Fibroblast of lung (primary cell): ENCODE measurements at regions not wholly inside any gene's neighbourhood (a gene's known extent, or its start where the extent isn't known, plus 50 kb on each side); places are given as distances from the start of the nearest gene placed in this dataset.

Experiments used
- DNase-seq, 2 donors: peaks; one replicate each; pipeline versions ENCODE4 v3.0.0 to v3.0.0-alpha.2; 2010; ENCODE audit warnings: low read depth in 2 of 2
- H2AFZ ChIP-seq: 2 replicates; pipeline ENCODE4 v1.5.1; 2012; ENCODE audit warnings: low read length, control low read depth, inconsistent platforms
- H3K27ac ChIP-seq: 2 replicates; pipeline ENCODE4 v1.5.1; 2011; ENCODE audit warnings: low read length, control low read depth; ENCODE audit not compliant: insufficient read depth
- H3K27me3 ChIP-seq: 2 replicates; pipeline ENCODE4 v1.5.1; 2011; ENCODE audit warnings: mild to moderate bottlenecking, low read length; ENCODE audit not compliant: control insufficient read depth, insufficient read depth
- H3K36me3 ChIP-seq: 2 replicates; pipeline ENCODE4 v1.5.1; 2011; ENCODE audit warnings: low read length; ENCODE audit not compliant: control insufficient read depth, insufficient read depth
- H3K4me1 ChIP-seq: 2 replicates; pipeline ENCODE4 v1.5.1; 2011; ENCODE audit warnings: low read length; ENCODE audit not compliant: control insufficient read depth, insufficient read depth; ENCODE audit errors: extremely low read depth
- H3K4me2 ChIP-seq: 2 replicates; pipeline ENCODE4 v1.5.1; 2011; ENCODE audit warnings: low read length, control low read depth; ENCODE audit not compliant: insufficient read depth; ENCODE audit errors: extremely low read depth
- H3K4me3 ChIP-seq, 4 experiments: fragments of 200-600 bp in 1 of 4; sonication (generic) in 1 of 4; replicated peaks in 1 of 4; 2 replicates each; pipeline ENCODE4 v1.5.1; 2011 to 2016; ENCODE audit warnings: low read length in 4 of 4, low read depth in 3 of 4, mild to moderate bottlenecking in 3 of 4, control low read depth in 2 of 4, inconsistent platforms in 1 of 4, mixed read lengths in 1 of 4; ENCODE audit not compliant: insufficient read depth in 1 of 4; ENCODE audit errors: control extremely low read depth in 1 of 4
- H3K79me2 ChIP-seq: 2 replicates; pipeline ENCODE4 v1.5.1; 2012; ENCODE audit warnings: mild to moderate bottlenecking, low read length, inconsistent platforms; ENCODE audit not compliant: control insufficient read depth, insufficient read depth
- H3K9ac ChIP-seq: 2 replicates; pipeline ENCODE4 v1.5.1; 2011; ENCODE audit warnings: mild to moderate bottlenecking, low read length, control low read depth; ENCODE audit not compliant: insufficient read depth
- H3K9me3 ChIP-seq: 2 replicates; pipeline ENCODE4 v1.5.1; 2012; ENCODE audit warnings: low read depth, low read length; ENCODE audit not compliant: control insufficient read depth, insufficient read depth
- H4K20me1 ChIP-seq: 2 replicates; pipeline ENCODE4 v1.5.1; 2011; ENCODE audit warnings: low read length; ENCODE audit not compliant: control insufficient read depth, insufficient read depth; ENCODE audit errors: extremely low read depth
- CTCF ChIP-seq, 2 donors: IDR thresholded peaks in 1 of 2; conservative IDR thresholded peaks in 1 of 2; 1 replicate in 1 of 2; 2 replicates in 1 of 2; pipeline ENCODE4 v1.5.1; 2011 to 2012; ENCODE audit warnings: low read length in 2 of 2, control low read depth in 1 of 2, inconsistent platforms in 1 of 2, low read depth in 1 of 2, mild to moderate bottlenecking in 1 of 2
- EZH2 ChIP-seq: IDR thresholded peaks from 2 replicates; pipeline ENCODE4 v1.5.1; 2012; ENCODE audit warnings: low read length, control low read depth, mild to moderate bottlenecking; ENCODE audit errors: missing control alignments

GRCh38 chr10:131778842-131779241, 122.0 kb upstream of the PPP2R2D start:
- Histone ChIP-seq H3K4me3 (no peak overlapping the region), H3K36me3 (no peaks in the 10 kb centered on the region), H4K20me1 (no peaks in the 10 kb centered on the region), H3K4me1 (no peaks in the 10 kb centered on the region), H3K9me3 (no peaks in the 10 kb centered on the region), H3K79me2 (no peaks in the 10 kb centered on the region), H3K27ac (no peak overlapping the region), H3K9ac (no peak overlapping the region), H3K4me2 (no peak overlapping the region), H3K27me3 (no peaks in the 10 kb centered on the region), H2AFZ (no peak overlapping the region)
- DNase-seq, result no peak
- TF ChIP-seq CTCF (conservative IDR thresholded peaks at IDR 0.05 in 1 of 2, IDR thresholded peaks at IDR 0.05 in 1 of 2; ENCODE audit: low read depth in 1 of 2, low read length in 2 of 2) (no peak), EZH2 (no peak)

- TF ChIP-seq CTCF (conservative IDR thresholded peaks at IDR 0.05 in 1 of 2, IDR thresholded peaks at IDR 0.05 in 1 of 2; ENCODE audit: low read depth in 1 of 2, low read length in 2 of 2), result no peak
- no peak for TF ChIP-seq EZH2
Measured at GRCh38 chr10:131779661-131780394, 121.0 kb upstream of the PPP2R2D start.

GRCh38 chr10:131781076-131781475, 119.7 kb upstream of the PPP2R2D start:
- DNase-seq, result no peak
- Histone ChIP-seq H3K27me3 (no peaks in the 10 kb centered on the region), H3K9me3 (no peaks in the 10 kb centered on the region), H2AFZ (no peak overlapping the region), H3K36me3 (no peaks in the 10 kb centered on the region), H3K4me1 (no peaks in the 10 kb centered on the region), H3K27ac (no peak overlapping the region), H3K79me2 (no peaks in the 10 kb centered on the region), H3K4me2 (no peak overlapping the region), H4K20me1 (no peaks in the 10 kb centered on the region), H3K4me3 (no peak overlapping the region), H3K9ac (no peak overlapping the region)
- no peak for TF ChIP-seq CTCF (conservative IDR thresholded peaks at IDR 0.05 in 1 of 2, IDR thresholded peaks at IDR 0.05 in 1 of 2; ENCODE audit: low read depth in 1 of 2, low read length in 2 of 2)
- TF ChIP-seq EZH2, result no peak

More at GRCh38 chr10:131779661-131780394, 121.0 kb upstream of the PPP2R2D start:
- Histone ChIP-seq H3K4me3 (no peak overlapping the region), H3K4me2 (no peak overlapping the region), H3K9ac (no peak overlapping the region), H3K9me3 (no peaks in the 10 kb centered on the region), H3K79me2 (no peaks in the 10 kb centered on the region), H3K27ac (no peak overlapping the region), H3K27me3 (no peaks in the 10 kb centered on the region), H3K36me3 (no peaks in the 10 kb centered on the region), H3K4me1 (no peaks in the 10 kb centered on the region), H2AFZ (no peak overlapping the region), H4K20me1 (no peaks in the 10 kb centered on the region)
- DNase-seq, result no peak
